HPDE6-E6E7 (cell line): ENCODE measurements at regions not wholly inside any gene's neighbourhood (a gene's known extent, or its start where the extent isn't known, plus 50 kb on each side); places are given as distances from the start of the nearest gene placed in this dataset.
"Not testable (repeated sequence)": the region's sequence is repeated elsewhere in the genome, so short reads cannot be mapped to it uniquely, and the experiment has no call there.

Experiments used
- DNase-seq: peaks from one replicate; pipeline ENCODE4 v3.0.0; 2011; ENCODE audit warnings: missing footprints; ENCODE audit errors: extremely low spot score

DNA sequence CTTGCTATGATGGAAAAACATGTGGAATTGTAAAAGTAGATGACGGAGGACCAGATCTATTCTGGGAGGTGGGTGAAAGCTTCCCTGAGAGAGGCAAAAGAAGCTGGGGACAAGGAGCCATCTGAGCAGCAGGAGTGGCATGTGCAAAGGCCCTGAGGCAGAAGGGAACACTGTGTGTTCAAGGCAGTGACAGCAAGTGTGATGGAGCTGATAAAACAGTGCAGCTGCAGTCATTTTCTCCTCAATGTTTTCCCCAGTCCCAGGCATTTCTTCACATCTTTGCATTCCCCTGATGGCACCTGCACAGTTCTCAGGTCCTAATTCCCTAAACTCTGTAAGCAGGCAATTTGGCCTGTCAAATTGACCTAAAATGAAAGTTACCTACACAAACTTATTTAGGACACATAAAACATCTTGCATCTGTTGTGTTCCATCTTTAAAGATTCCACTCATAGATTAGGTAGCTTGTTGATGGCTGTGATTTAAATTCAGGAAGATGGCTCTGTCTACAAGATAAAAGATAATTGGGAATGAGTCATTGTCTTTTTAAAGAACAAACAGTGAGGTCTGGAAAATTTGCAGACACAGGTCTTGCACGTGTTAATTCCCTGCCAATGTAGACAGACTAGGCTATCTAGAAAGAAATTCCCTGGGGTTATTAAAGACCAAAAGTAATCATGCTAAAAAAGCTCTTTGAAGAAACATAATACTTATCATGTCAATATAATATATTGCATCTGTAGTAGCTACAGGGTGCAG lies 289.6 kb upstream of the SGCD start:
- DNase-seq, result no peak

DNA sequence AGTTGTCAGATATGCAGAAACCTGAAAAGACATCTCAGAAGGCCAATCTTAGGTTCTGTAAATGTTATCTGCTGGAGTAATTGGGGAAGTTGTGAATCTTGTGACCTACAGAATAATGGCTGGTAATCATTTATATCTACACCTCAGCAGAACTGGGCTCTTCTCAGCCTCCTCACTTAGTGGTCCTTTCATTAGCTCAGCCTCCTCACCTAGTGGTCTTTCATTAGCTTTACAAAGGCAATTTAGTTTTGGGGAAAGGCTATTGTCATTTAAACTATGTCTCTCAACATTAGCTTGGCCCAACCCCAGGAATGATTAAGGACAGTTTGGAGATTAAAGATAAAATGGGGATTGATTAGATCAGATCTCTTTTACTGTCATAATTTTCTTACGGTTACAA lies 284.2 kb upstream of the SGCD start:
- DNase-seq, result no peak

DNA sequence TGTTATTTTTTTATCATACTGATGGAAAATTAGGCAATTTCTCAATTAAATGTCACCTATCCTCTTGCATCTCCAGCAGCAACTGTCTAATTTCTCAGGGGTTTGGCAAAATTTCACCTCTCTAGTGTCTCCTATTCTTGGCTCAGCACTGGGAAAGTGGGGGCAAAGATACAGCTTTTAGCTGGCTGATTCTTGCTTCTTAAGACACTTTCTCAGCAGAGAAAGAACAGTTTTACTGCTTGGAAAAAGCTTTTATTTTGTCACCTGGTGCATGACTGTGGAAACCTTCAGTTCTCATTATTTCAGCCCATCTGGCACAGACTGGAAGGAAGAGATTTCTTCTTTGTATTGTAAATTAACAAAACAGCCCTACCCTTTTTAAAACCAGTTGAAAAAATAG lies 283.6 kb upstream of the SGCD start:
- DNase-seq, result no peak

DNA sequence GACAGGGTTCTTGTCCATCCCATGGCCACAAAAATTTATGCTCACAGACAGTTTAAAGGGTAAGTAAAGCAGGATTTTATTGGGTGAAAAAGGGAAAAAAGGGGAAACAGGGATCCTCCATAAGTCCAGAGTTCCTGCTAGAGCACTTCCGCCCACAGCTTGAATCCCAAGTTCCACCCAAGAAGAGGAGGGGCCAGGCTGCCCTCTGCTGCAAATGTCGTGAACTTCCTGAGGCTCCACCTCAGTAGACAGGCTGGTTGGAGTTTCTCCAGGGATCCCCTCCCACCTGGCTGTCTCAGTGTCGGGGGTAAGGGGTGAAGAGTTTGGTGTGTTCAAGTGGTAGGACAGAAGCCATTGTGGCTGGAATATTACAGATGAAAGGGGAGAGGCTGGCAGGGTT lies 275.0 kb upstream of the SGCD start:
- no peak for DNase-seq

DNA sequence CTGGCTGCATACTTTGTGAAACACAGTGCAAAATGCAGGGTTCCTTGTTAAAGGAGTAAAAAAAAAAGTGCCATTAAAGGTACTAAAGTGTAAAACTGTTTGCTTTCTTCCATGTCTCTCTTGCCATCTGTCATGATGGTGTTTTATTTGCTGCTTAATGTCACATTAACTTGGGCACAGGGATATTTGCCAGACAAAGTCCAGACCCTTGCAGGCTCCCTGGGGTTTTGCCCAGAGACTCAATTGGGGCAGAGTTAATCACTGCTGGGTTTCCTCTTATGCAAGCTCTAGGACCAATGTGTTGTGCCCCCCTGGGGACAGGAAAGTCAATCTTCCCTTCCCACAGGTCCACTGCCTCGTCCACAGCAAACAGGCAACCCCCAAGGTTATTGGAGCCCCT lies 274.3 kb upstream of the SGCD start:
- DNase-seq, result no peak

GRCh38 chr5:156053056-156053455 lies 273.9 kb upstream of the SGCD start:
- DNase-seq, result no peak

- DNase-seq, result no peak
Observed at GRCh38 chr5:156076912-156077311, 250.1 kb upstream of the SGCD start.

DNA sequence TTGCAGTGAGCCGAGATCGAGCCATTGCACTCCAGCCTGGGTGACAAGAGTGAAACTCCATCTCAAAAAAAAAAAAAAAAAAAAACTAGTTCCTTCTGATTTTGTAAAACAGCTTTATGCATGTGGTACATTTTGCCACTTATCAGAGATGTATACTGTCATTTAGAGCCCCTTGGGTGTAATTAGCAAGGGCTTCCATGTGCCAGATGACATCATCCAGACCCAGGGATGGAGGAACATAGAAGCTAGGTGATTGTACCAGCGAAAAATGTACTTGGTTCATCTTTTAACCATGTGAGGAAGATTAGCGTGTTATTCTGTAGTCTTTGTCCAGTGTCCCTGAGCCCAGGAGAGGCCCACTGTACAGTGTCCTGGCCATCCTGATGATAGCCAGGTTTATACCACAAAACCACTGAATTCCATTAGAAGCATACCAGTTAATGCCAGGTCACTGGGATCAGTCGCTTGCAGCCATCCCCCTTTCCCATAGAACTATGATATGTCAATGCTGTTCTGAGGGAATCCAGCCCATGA lies 239.3 kb upstream of the SGCD start:
- DNase-seq, result no peak

DNA sequence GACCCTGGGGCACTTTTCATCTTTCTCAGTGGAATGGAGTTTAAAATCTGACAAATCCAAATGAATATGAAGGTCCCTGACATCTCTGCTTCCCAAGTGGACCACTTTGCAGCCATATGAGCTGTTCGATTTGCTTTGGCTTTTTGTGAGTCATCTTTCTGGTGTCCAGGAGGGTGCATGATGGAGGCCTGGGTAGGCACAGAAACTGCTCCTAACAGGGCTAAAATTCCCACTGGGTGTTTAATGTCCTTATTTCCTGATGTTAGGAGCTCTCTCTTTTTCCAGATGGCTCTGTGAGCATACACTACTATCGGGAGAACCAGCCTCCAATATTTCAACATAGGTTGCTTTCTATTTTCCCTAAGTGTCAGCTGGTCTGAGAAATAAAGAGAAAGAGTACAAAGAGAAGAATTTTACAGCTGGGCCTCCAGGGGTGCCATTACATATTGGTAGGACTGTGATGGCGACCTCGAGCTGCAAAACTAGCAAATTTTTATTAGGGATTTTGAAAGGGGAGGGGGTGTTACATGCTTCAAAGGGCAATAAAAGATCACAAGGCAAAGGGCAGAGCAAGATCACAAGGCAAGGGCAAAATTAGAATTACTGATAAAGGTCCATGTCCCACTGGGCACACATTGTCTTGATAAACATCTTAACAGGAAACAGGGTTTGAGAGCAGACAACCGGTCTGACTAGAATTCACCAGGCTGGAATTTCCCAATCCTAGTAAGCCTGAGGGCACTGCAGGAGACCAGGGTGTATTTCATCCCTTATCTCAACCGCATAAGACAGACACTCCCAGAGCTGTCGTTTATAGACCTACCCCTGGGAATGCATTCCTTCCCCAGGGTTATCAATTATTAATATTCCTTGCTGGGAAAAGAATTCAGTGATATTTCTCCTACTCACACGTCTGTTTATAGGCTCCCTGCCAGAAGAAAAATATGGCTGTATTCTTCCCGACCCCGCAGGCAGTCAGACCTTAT lies 236.7 kb upstream of the SGCD start:
- DNase-seq, result not testable (repeated sequence)

DNA sequence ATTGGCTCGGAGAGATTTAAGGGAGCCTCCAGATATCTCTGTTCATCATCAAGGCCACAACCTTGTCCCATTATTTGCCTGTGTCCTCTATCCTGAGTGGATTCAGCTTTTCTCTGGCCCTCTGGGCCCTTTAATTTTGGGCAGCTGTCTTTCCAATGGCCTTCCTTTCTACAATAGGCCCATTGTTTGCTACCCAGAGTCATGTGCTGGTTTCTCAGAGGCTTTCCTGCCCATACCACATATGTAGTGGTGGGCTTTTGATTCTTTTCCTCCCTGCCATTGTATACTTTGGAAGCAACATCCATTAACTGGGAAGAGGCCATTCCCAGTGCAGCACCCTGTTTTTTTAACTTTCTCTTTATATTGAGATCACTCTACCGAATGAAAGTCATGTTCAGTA lies 233.9 kb upstream of the SGCD start:
- no peak for DNase-seq

- DNase-seq, result no peak
Observed at GRCh38 chr5:156094001-156094400, 233.0 kb upstream of the SGCD start.

DNA sequence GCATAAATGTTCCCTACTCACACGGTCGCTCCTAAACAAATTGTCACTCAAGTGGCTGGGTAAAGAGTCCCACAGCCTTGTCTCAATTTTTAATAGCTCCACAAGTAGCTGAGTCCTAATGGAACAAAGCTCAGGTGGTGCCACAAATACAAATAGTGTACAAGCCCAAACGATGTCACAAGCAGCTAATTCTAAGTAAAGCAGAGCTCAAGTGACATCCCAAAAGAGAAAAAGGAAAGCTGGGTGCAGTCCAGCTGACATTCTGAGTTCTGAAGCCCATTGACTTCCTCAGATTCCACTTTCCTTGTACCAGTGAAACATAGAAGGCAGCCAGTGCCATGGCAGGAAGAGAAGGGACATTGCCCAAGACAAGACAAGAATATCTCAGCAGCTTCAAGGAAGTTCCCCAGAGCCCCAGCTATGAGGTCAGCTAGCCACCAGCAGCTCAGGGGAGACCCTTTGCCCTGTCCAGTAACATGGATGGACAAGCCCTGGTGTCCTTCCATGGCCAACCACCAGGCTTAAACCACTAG lies 231.2 kb upstream of the SGCD start:
- no peak for DNase-seq

DNA sequence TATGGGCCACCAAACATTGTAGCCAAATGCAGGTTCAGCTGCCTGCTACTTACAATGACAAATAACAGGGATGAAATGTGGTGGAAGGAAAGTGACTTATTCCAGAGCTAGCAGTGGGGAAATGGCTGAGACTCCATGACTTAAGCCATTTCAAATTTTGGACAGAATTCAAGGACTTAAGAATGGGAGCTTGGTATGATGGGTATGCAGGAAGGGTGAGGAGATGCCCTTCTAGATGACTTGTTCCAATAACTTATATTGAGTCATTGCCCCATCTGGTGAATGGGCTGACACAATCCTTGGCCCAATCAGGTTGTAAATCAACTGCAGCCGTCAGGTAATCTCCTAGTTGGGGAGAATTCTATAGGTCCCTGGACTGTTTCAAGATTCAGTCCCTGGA lies 230.7 kb upstream of the SGCD start:
- no peak for DNase-seq

- DNase-seq, result no peak
Observed at GRCh38 chr5:156103155-156103885, 223.6 kb upstream of the SGCD start.

GRCh38 chr5:156109317-156110023 lies 217.5 kb upstream of the SGCD start:
- DNase-seq, result no peak

DNA sequence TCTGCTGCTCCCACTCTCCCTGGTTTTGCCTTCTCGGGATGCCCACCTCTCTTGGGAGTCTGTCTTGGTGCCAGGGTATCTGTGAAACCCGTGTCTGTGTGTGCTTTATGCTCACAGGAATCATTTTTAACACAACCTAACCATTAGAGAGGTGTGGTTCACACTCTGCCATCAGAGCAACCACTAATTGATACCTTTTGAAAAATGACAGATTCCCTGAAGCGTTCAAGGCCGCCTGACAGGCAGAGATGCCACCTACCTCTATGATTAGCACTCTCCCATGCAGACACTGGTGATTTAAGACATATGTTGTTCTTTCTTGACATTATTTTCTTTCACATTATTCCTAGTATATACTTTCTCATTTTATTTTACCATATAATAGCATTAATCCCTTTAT lies 207.3 kb upstream of the SGCD start:
- DNase-seq, result no peak

GRCh38 chr5:156120777-156121176 lies 206.2 kb upstream of the SGCD start:
- DNase-seq, result no peak

DNA sequence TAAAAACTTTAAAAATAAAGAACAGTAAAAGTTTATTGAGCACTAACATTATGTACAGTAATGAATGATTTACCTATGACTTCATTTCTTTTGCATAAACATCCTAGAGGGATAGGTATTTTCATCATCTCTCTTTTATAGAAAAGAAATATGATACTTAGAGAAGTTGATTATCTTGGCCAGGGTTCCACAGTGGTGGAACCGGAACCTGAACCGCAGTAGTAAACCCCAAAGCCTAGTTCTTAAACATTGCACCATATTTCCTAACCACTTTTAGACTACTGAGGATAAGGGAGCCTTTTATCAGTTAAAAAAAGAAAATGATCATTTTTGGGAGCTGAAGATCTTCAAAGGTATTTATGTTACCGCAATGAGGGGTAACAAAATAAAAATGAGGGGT lies 205.7 kb upstream of the SGCD start:
- DNase-seq, result no peak

DNA sequence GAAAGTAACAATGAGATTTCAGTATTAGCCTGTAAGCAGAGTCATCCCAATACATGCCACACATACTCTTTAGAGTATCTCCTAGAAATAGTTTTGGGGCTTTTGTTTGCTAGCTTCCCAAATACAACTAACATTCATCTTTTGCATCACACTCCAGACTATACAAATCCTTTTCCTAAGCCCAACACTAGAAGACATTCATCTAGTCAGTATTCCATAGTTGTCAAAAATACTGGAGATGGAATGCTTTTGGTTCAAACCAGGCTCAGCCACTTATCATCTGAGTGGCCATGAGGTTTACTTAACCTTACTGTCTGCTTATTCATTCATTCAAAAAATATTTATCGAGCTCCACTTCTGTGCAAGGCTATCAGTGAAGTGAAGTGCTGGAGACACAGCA lies 205.1 kb upstream of the SGCD start:
- DNase-seq, result no peak

GRCh38 chr5:156124708-156125107 lies 202.3 kb upstream of the SGCD start:
- DNase-seq, result no peak

GRCh38 chr5:156125118-156125517 lies 201.8 kb upstream of the SGCD start:
- DNase-seq, result no peak
